Loucy (cell line): ENCODE measurements at regions not wholly inside any gene's neighbourhood (a gene's known extent, or its start where the extent isn't known, plus 50 kb on each side); places are given as distances from the start of the nearest gene placed in this dataset.

Source experiments
- H2AFZ ChIP-seq: fragments of 200-600 bp; sonication (generic); 2 replicates; pipeline ENCODE4 v1.6.0; 2016; ENCODE audit warnings: antibody characterized with exemption, mild to moderate bottlenecking, low read length, moderate library complexity
- H3F3A ChIP-seq: fragments of 200-600 bp; 2 replicates; pipeline ENCODE4 v1.6.0; 2016; ENCODE audit warnings: antibody characterized with exemption, low read depth, mild to moderate bottlenecking
- H3K27me3 ChIP-seq: fragments of 200-600 bp; sonication (generic); 2 replicates; pipeline ENCODE4 v1.6.1; 2014; ENCODE audit warnings: low read length, mild to moderate bottlenecking; ENCODE audit not compliant: insufficient read depth, poor library complexity, severe bottlenecking
- H3K36me3 ChIP-seq: fragments of 200-600 bp; sonication (generic); 2 replicates; pipeline ENCODE4 v1.6.1; 2016; ENCODE audit warnings: low read length; ENCODE audit not compliant: insufficient read depth
- H3K4me1 ChIP-seq: fragments of 200-600 bp; sonication (generic); 2 replicates; pipeline ENCODE4 v1.5.1; 2014; ENCODE audit warnings: low read length, mild to moderate bottlenecking; ENCODE audit not compliant: insufficient read depth, poor library complexity, severe bottlenecking
- H3K4me2 ChIP-seq: fragments of 200-600 bp; sonication (generic); 2 replicates; pipeline ENCODE4 v1.6.0; 2014; ENCODE audit warnings: antibody characterized with exemption, low read length, low read depth, mild to moderate bottlenecking; ENCODE audit not compliant: poor library complexity, severe bottlenecking
- H3K4me3 ChIP-seq: fragments of 200-600 bp; sonication (generic); 2 replicates; pipeline ENCODE4 v1.5.1; 2014; ENCODE audit warnings: low read length, mild to moderate bottlenecking, mixed read lengths; ENCODE audit not compliant: poor library complexity, severe bottlenecking
- H3K79me2 ChIP-seq: fragments of 200-600 bp; sonication (generic); 2 replicates; pipeline ENCODE4 v1.6.1; 2014; ENCODE audit warnings: low read length; ENCODE audit not compliant: insufficient read depth
- H3K9ac ChIP-seq: fragments of 200-600 bp; sonication (generic); 2 replicates; pipeline ENCODE4 v1.6.0; 2014; ENCODE audit warnings: mild to moderate bottlenecking, low read depth, low read length, moderate library complexity; ENCODE audit not compliant: poor library complexity, severe bottlenecking
- H3K9me2 ChIP-seq: fragments of 200-600 bp; sonication (generic); replicated peaks from 2 replicates; pipeline ENCODE4 v1.6.1; 2016; ENCODE audit warnings: low read depth, low read length, mixed read lengths
- H3K9me3 ChIP-seq: fragments of 200-600 bp; sonication (generic); 2 replicates; pipeline ENCODE4 v1.6.1; 2014; ENCODE audit warnings: mild to moderate bottlenecking, antibody characterized with exemption, low read length, low read depth; ENCODE audit not compliant: insufficient read depth
- H4K20me1 ChIP-seq: fragments of 200-600 bp; sonication (generic); 2 replicates; pipeline ENCODE4 v1.6.0; 2014; ENCODE audit warnings: antibody characterized with exemption, low read length, mild to moderate bottlenecking; ENCODE audit not compliant: insufficient read depth, poor library complexity, severe bottlenecking
- EZH2phosphoT487 ChIP-seq: fragments of 200-600 bp; IDR thresholded peaks from 2 replicates; pipeline ENCODE4 v1.6.1; 2018; ENCODE audit warnings: antibody characterized with exemption, mild to moderate bottlenecking, moderate library complexity, borderline replicate concordance
- TF ChIP-seq, protein P1 (sequence below): fragments of 200-600 bp; sonication (generic); conservative IDR thresholded peaks from 2 replicates; pipeline ENCODE4 v1.5.1; 2014; ENCODE audit warnings: mild to moderate bottlenecking, antibody characterized with exemption, low read length

DNA sequence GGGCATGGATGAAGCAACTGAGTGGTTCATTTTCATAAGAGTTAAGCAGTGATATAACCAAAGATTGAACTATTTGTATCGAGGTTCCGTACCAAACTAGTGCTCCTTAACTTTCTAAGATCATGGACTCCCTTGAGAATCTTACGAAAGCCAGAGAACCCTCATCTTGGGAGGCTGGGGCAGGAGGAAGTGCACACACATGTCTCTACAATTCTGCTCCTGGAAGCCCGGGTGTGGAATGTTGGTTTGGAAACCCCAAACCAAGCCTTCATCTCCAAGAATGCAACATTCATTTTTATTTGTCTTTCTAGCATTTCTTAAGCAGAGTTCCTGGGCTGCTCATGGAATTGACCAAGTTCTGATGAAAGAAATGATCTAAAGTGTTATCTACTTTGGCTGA, 215.0 kb upstream of the PRNP start:
- Histone ChIP-seq H3K27me3 (no peaks in the 10 kb centered on the region), H2AFZ (no peak overlapping the region), H3F3A (no peaks in the 10 kb centered on the region), H3K9me3 (no peaks in the 10 kb centered on the region), H3K4me1 (no peaks in the 10 kb centered on the region), H3K9ac (no peak overlapping the region), H3K36me3 (no peaks in the 10 kb centered on the region), H4K20me1 (no peaks in the 10 kb centered on the region), H3K4me2 (no peak overlapping the region), H3K9me2 (no peaks in the 10 kb centered on the region), H3K79me2 (no peaks in the 10 kb centered on the region), H3K4me3 (no peak overlapping the region)
- TF ChIP-seq, protein P1, sequence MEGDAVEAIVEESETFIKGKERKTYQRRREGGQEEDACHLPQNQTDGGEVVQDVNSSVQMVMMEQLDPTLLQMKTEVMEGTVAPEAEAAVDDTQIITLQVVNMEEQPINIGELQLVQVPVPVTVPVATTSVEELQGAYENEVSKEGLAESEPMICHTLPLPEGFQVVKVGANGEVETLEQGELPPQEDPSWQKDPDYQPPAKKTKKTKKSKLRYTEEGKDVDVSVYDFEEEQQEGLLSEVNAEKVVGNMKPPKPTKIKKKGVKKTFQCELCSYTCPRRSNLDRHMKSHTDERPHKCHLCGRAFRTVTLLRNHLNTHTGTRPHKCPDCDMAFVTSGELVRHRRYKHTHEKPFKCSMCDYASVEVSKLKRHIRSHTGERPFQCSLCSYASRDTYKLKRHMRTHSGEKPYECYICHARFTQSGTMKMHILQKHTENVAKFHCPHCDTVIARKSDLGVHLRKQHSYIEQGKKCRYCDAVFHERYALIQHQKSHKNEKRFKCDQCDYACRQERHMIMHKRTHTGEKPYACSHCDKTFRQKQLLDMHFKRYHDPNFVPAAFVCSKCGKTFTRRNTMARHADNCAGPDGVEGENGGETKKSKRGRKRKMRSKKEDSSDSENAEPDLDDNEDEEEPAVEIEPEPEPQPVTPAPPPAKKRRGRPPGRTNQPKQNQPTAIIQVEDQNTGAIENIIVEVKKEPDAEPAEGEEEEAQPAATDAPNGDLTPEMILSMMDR: no peak
- no peak for TF ChIP-seq EZH2phosphoT487

DNA sequence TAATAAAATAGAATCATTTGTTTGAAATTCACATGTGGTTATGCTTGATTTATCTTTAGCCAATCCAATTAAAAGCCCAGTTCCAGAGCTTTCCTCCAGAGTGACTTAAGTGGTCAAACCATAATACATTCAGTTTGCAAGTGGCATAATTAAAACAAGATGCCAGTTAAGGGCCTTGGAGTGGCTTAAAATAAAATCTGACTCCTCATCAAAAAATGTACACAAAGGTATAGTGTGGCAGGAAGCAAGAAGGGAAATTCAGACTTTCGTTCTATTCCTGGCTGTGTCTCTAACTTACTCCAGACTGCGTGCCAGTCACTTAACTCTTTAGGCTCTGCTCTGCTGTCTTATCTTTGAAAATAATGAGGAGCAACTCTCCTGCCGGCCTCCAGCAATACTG, 215.9 kb upstream of the PRNP start:
- H3F3A ChIP-seq: no peaks in the 10 kb centered on the region
- no peaks in the 10 kb centered on the region for H3K9me2 ChIP-seq
- no peaks in the 10 kb centered on the region for H3K4me1 ChIP-seq
- H3K79me2 ChIP-seq: no peaks in the 10 kb centered on the region
- no peaks in the 10 kb centered on the region for H3K36me3 ChIP-seq
- TF ChIP-seq, protein P1: no peak
- no peak for TF ChIP-seq EZH2phosphoT487
- no peaks in the 10 kb centered on the region for H3K27me3 ChIP-seq
- no peak overlapping the region for H3K4me2 ChIP-seq
- no peak overlapping the region for H3K9ac ChIP-seq
- no peak overlapping the region for H3K4me3 ChIP-seq
- no peaks in the 10 kb centered on the region for H4K20me1 ChIP-seq
- H3K9me3 ChIP-seq: no peaks in the 10 kb centered on the region
- no peak overlapping the region for H2AFZ ChIP-seq

DNA sequence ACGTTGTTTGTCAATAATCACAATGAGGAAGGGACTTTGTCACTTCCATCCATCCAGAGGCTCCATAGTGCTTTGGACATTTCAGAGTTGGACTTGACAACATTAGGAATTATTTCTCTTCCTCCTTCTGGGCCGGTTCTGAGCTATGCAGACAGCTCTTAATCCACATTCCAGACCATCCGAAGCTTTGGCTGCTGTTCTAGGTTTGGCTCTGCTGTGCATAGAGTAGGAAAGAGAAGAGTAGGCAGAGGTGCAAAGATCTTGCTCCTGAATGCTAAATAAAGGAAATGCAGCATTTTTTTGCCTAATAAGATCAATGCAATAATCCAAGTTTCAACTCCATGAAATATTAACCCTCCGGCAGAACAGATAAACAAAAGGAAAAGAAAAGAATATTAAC, 216.3 kb upstream of the PRNP start:
- no peaks in the 10 kb centered on the region for H3K9me3 ChIP-seq
- H3K36me3 ChIP-seq: no peaks in the 10 kb centered on the region
- H3K9ac ChIP-seq: no peak overlapping the region
- H3F3A ChIP-seq: no peaks in the 10 kb centered on the region
- H3K4me1 ChIP-seq: no peaks in the 10 kb centered on the region
- H2AFZ ChIP-seq: no peak overlapping the region
- H3K9me2 ChIP-seq: no peaks in the 10 kb centered on the region
- no peaks in the 10 kb centered on the region for H3K27me3 ChIP-seq
- H4K20me1 ChIP-seq: no peaks in the 10 kb centered on the region
- no peaks in the 10 kb centered on the region for H3K79me2 ChIP-seq
- no peak overlapping the region for H3K4me2 ChIP-seq
- no peak overlapping the region for H3K4me3 ChIP-seq
- TF ChIP-seq, protein P1: no peak
- no peak for TF ChIP-seq EZH2phosphoT487
